ENCODE measurements at regions not wholly inside any gene's neighbourhood (a gene's known extent, or its start where the extent isn't known, plus 50 kb on each side); places are given as distances from the start of the nearest gene placed in this dataset.

- H3K9ac ChIP-seq (ENCODE audit: insufficient read depth, low read length, poor library complexity, severe bottlenecking), result no peak overlapping the region
- no CpG with 5 or more reads among the region's 19 CpGs for WGBS (ENCODE audit: insufficient coverage)
- H3K9me3 ChIP-seq (replicated peaks in 1 of 2; ENCODE audit: control insufficient read depth in 1 of 2, insufficient read depth in 1 of 2, low read length in 2 of 2), result no peaks in the 10 kb centered on the region
- Mint-ChIP-seq H3K27me3 (ENCODE audit: low read depth in 3 of 3) (peaks cover 0 to 3% (median 3%) of the 10 kb centered on the region in 3 donors), H3K27ac (no peak overlapping the region), H3K9me3 (peaks cover 0 to 16% (median 4%) of the 10 kb centered on the region in 7 donors), H3K36me3 (no peaks in the 10 kb centered on the region), H3K4me1 (no peaks in the 10 kb centered on the region), H3K4me3 (no peak overlapping the region)
- H3K4me3 ChIP-seq (replicated peaks in 1 of 3; ENCODE audit: low read depth in 2 of 3, low read length in 3 of 3), result no peak overlapping the region
- no peaks in the 10 kb centered on the region for H3K4me1 ChIP-seq (ENCODE audit: control insufficient read depth in 1 of 2, insufficient read depth in 2 of 2, low read length in 2 of 2)
- no peak overlapping the region for H3K27ac ChIP-seq (ENCODE audit: low read depth in 1 of 2, low read length in 2 of 2)
- H3K27me3 ChIP-seq (ENCODE audit: control insufficient read depth in 2 of 2, insufficient read depth in 2 of 2, low read length in 2 of 2), result no peaks in the 10 kb centered on the region
- no peaks in the 10 kb centered on the region for H3K79me2 ChIP-seq (ENCODE audit: insufficient read depth, low read length)
- H2AFZ ChIP-seq (ENCODE audit: insufficient read depth, low read depth, low read length, poor library complexity, severe bottlenecking), result no peak overlapping the region
- no peaks in the 10 kb centered on the region for H3K36me3 ChIP-seq (replicated peaks in 1 of 2; ENCODE audit: control insufficient read depth in 1 of 2, insufficient read depth in 2 of 2, low read length in 2 of 2)
- TF ChIP-seq, protein P1, sequence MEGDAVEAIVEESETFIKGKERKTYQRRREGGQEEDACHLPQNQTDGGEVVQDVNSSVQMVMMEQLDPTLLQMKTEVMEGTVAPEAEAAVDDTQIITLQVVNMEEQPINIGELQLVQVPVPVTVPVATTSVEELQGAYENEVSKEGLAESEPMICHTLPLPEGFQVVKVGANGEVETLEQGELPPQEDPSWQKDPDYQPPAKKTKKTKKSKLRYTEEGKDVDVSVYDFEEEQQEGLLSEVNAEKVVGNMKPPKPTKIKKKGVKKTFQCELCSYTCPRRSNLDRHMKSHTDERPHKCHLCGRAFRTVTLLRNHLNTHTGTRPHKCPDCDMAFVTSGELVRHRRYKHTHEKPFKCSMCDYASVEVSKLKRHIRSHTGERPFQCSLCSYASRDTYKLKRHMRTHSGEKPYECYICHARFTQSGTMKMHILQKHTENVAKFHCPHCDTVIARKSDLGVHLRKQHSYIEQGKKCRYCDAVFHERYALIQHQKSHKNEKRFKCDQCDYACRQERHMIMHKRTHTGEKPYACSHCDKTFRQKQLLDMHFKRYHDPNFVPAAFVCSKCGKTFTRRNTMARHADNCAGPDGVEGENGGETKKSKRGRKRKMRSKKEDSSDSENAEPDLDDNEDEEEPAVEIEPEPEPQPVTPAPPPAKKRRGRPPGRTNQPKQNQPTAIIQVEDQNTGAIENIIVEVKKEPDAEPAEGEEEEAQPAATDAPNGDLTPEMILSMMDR (IDR thresholded peaks at IDR 0.05), result no peak
- H3K4me2 ChIP-seq (replicated peaks; ENCODE audit: extremely low read depth, low read length, poor library complexity, severe bottlenecking), result no peak overlapping the region
- intact Hi-C loops (cut with micrococcal nuclease), result no loop called here
- no peak for DNase-seq
- no peaks in the 10 kb centered on the region for H4K20me1 ChIP-seq (ENCODE audit: insufficient read depth, low read length)
Measured at GRCh38 chr11:27806122-27806521, 105.9 kb upstream of the BDNF start.

DNA sequence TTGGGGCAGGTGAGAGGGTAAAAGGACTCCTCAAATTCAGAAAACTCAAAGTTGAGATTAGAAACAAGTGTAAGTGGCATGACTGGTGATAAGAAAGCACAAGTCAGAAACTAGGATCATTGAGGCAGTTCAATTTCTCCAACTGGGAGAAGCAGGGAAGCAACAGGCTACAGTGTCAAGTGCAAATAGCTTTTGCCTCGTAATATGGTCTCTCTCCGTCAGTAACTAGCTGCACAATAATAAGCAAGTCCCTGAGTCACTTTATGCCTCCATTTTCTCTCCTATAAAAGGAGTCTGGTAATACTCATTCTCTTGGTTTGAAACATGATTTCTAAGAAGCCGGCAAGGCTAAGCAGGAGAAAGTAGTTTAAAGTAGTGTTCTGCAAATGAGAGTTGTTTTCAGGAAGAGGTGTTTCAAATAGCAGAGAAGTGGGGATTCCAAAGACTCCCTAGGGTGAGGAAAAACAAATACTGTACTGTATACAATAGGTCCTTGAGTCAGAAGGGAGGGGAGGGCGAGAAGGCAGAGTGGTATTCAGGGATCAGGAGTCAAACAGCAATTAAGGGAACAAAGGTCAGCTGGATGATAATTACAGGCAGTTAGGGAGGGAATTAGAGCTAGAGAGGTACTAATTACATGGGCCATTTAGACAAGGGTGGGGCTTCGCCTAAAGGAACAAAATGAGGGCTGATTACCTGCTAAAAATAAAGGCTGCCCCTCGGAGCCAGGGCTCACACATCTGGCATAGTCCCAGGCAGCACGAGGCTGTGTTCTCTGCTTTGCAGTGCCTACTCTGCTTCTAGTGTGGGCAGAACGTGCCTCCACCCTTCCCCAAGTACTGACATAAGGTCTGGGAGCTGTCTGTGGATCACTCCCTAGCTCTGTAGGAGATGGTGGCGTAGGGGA is 96.0 kb upstream of the BDNF start:
- Histone ChIP-seq H3K27ac (ENCODE audit: low read depth in 1 of 2, low read length in 2 of 2) (no peak overlapping the region), H3K27me3 (ENCODE audit: control insufficient read depth in 2 of 2, insufficient read depth in 2 of 2, low read length in 2 of 2) (no peaks in the 10 kb centered on the region), H2AFZ (ENCODE audit: insufficient read depth, low read depth, low read length, poor library complexity, severe bottlenecking) (no peak overlapping the region), H3K4me1 (ENCODE audit: control insufficient read depth in 1 of 2, insufficient read depth in 2 of 2, low read length in 2 of 2) (no peaks in the 10 kb centered on the region), H3K9ac (ENCODE audit: insufficient read depth, low read length, poor library complexity, severe bottlenecking) (no peak overlapping the region), H3K36me3 (replicated peaks in 1 of 2; ENCODE audit: control insufficient read depth in 1 of 2, insufficient read depth in 2 of 2, low read length in 2 of 2) (no peaks in the 10 kb centered on the region), H3K4me3 (replicated peaks in 1 of 3; ENCODE audit: low read depth in 2 of 3, low read length in 3 of 3) (no peak overlapping the region), H3K4me2 (replicated peaks; ENCODE audit: extremely low read depth, low read length, poor library complexity, severe bottlenecking) (no peak overlapping the region), H3K79me2 (ENCODE audit: insufficient read depth, low read length) (no peaks in the 10 kb centered on the region), H3K9me3 (replicated peaks in 1 of 2; ENCODE audit: control insufficient read depth in 1 of 2, insufficient read depth in 1 of 2, low read length in 2 of 2) (peaks cover 8 to 9% of the 10 kb centered on the region in 2 donors), H4K20me1 (ENCODE audit: insufficient read depth, low read length) (no peaks in the 10 kb centered on the region)
- H3K9me3 Mint-ChIP-seq, result peaks cover 4 to 18% (median 12%) of the 10 kb centered on the region in 7 donors
- H3K27ac Mint-ChIP-seq, result no peak overlapping the region
- no peaks in the 10 kb centered on the region for H3K36me3 Mint-ChIP-seq
- intact Hi-C loops (cut with micrococcal nuclease), result no loop called here
- TF ChIP-seq, protein P1 (IDR thresholded peaks at IDR 0.05), result no peak
- DNase-seq, result no peak
- H3K4me1 Mint-ChIP-seq, result no peaks in the 10 kb centered on the region
- H3K4me3 Mint-ChIP-seq, result no peak overlapping the region
- peaks cover 3 to 5% (median 4%) of the 10 kb centered on the region in 3 donors for H3K27me3 Mint-ChIP-seq (ENCODE audit: low read depth in 3 of 3)
- WGBS (ENCODE audit: insufficient coverage), result 18% methylated on average over 5 of the region's 9 CpGs

Measured in CD14-positive monocyte (primary cell).